ENCODE measurements at regions not wholly inside any gene's neighbourhood (a gene's known extent, or its start where the extent isn't known, plus 50 kb on each side); places are given as distances from the start of the nearest gene placed in this dataset.

- no peaks in the 10 kb centered on the region for H3K27me3 ChIP-seq
- 66 to 79% methylated on average over 2 of the region's 2 CpGs for WGBS, 2 donors
- DNase-seq, result no peak
- no peak for TF ChIP-seq CTCF (IDR thresholded peaks at IDR 0.05)
- no peaks in the 10 kb centered on the region for H3K36me3 ChIP-seq
- no peak for FAIRE-seq
- no peak overlapping the region for H3K27ac ChIP-seq
- ATAC-seq, result no peak
- H3K4me3 ChIP-seq, result no peak overlapping the region
- intact Hi-C loops (cut with DNase I), result no loop called here
- H3K9me3 ChIP-seq, result no peaks in the 10 kb centered on the region
- H3K4me1 ChIP-seq, result no peaks in the 10 kb centered on the region
Measured at GRCh38 chr14:66141733-66142132, 344.4 kb upstream of the CCDC196 start.

- no peak overlapping the region for H3K27ac ChIP-seq
- ATAC-seq, result no peak
- 80 to 83% methylated on average over 6 of the region's 6 CpGs for WGBS, 2 donors
- no peaks in the 10 kb centered on the region for H3K27me3 ChIP-seq
- H3K4me3 ChIP-seq, result no peak overlapping the region
- intact Hi-C loops (cut with DNase I), result no loop called here
- FAIRE-seq, result no peak
- DNase-seq, result no peak
- no peaks in the 10 kb centered on the region for H3K36me3 ChIP-seq
- no peaks in the 10 kb centered on the region for H3K9me3 ChIP-seq
- H3K4me1 ChIP-seq, result no peaks in the 10 kb centered on the region
- TF ChIP-seq CTCF (IDR thresholded peaks at IDR 0.05), result no peak
Measured at GRCh38 chr14:66143387-66144112, 342.6 kb upstream of the CCDC196 start.

- Histone ChIP-seq H3K4me3 (no peak overlapping the region), H3K27me3 (no peaks in the 10 kb centered on the region), H3K9me3 (no peaks in the 10 kb centered on the region), H3K36me3 (no peaks in the 10 kb centered on the region), H3K27ac (no peak overlapping the region), H3K4me1 (no peaks in the 10 kb centered on the region)
- TF ChIP-seq CTCF (IDR thresholded peaks at IDR 0.05), result no peak
- FAIRE-seq (no peak), ATAC-seq (no peak), DNase-seq (no peak)
- intact Hi-C loops (cut with DNase I), result no loop called here
Measured at GRCh38 chr14:66152302-66152701, 333.9 kb upstream of the CCDC196 start.

GRCh38 chr14:66152747-66153146 is 333.4 kb upstream of the CCDC196 start:
- DNase-seq (no peak), FAIRE-seq (no peak), ATAC-seq (no peak)
- Histone ChIP-seq H3K36me3 (no peaks in the 10 kb centered on the region), H3K27me3 (no peaks in the 10 kb centered on the region), H3K4me3 (no peak overlapping the region), H3K27ac (no peak overlapping the region), H3K9me3 (no peaks in the 10 kb centered on the region), H3K4me1 (no peaks in the 10 kb centered on the region)
- intact Hi-C loops (cut with DNase I), result no loop called here
- no peak for TF ChIP-seq CTCF (IDR thresholded peaks at IDR 0.05)
- 54 to 55% methylated on average over 5 of the region's 5 CpGs for WGBS, 2 donors

GRCh38 chr14:66163023-66163422 is 323.1 kb upstream of the CCDC196 start:
- 48 to 49% methylated on average over 3 of the region's 3 CpGs for WGBS, 2 donors
- no peaks in the 10 kb centered on the region for H3K4me1 ChIP-seq
- intact Hi-C loops (cut with DNase I), result no loop called here
- FAIRE-seq (no peak), ATAC-seq (no peak), DNase-seq (no peak)
- no peaks in the 10 kb centered on the region for H3K36me3 ChIP-seq
- no peaks in the 10 kb centered on the region for H3K9me3 ChIP-seq
- no peak overlapping the region for H3K4me3 ChIP-seq
- H3K27me3 ChIP-seq, result no peaks in the 10 kb centered on the region
- no peak for TF ChIP-seq CTCF (IDR thresholded peaks at IDR 0.05)
- no peak overlapping the region for H3K27ac ChIP-seq

Data from pancreas (tissue), 10 donors.